WERI-Rb-1 (cell line): ENCODE measurements at regions not wholly inside any gene's neighbourhood (a gene's known extent, or its start where the extent isn't known, plus 50 kb on each side); places are given as distances from the start of the nearest gene placed in this dataset.

Source experiments
- DNase-seq: peaks from one replicate; pipeline ENCODE4 v3.0.0-alpha.2; 2020
- H3K27ac ChIP-seq: fragments of 250-450 bp; sonication (Bioruptor Pico); 2 replicates; pipeline ENCODE4 v1.5.1; 2020; ENCODE audit warnings: mild to moderate bottlenecking, moderate library complexity
- H3K27me3 ChIP-seq: fragments of 250-450 bp; sonication (Bioruptor Pico); 2 replicates; pipeline ENCODE4 v1.5.1; 2021; ENCODE audit warnings: mild to moderate bottlenecking, low read depth, moderate library complexity; ENCODE audit not compliant: insufficient read depth, severe bottlenecking
- H3K36me3 ChIP-seq: fragments of 250-450 bp; sonication (Bioruptor Pico); 2 replicates; pipeline ENCODE4 v1.5.1; 2020; ENCODE audit warnings: mild to moderate bottlenecking, moderate library complexity
- H3K4me3 ChIP-seq: 2 replicates; pipeline ENCODE4 v1.5.1; 2011; ENCODE audit warnings: low read depth, mild to moderate bottlenecking, control low read depth, low read length
- H3K9me3 ChIP-seq: fragments of 250-450 bp; sonication (Bioruptor Pico); 2 replicates; pipeline ENCODE4 v1.5.1; 2021; ENCODE audit warnings: mild to moderate bottlenecking, moderate library complexity; ENCODE audit not compliant: severe bottlenecking
- CTCF ChIP-seq: IDR thresholded peaks from 2 replicates; pipeline ENCODE4 v1.5.1; 2011; ENCODE audit warnings: low read depth, mild to moderate bottlenecking, control low read depth, inconsistent platforms, low read length

DNA sequence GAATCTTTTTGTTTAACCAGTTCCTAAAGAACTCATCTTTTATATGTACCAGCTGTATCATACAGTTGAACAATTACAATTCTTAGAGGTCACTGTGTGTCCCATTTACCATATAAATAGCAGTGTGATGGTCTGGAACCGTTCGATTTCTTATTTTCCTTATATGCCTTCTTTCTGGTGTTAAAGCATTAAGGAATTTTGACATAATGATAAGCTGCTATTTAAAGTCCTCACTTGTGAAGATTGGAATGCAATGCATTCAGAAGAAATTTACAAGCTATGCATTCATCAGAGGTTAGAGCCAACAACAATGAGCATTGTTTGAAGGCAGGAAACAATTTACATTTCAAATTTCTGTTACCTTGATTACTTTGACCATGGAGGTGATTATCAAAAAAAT is 80.0 kb upstream of the PRICKLE1 start:
- Histone ChIP-seq H3K36me3 (no peaks in the 10 kb centered on the region), H3K9me3 (no peaks in the 10 kb centered on the region), H3K4me3 (no peak overlapping the region), H3K27ac (no peak overlapping the region), H3K27me3 (no peaks in the 10 kb centered on the region)
- no peak for DNase-seq
- TF ChIP-seq CTCF, result no peak

- no peak overlapping the region for H3K27ac ChIP-seq
- H3K4me3 ChIP-seq, result no peak overlapping the region
- no peaks in the 10 kb centered on the region for H3K27me3 ChIP-seq
- no peaks in the 10 kb centered on the region for H3K9me3 ChIP-seq
- no peak for TF ChIP-seq CTCF
- no peak for DNase-seq
- no peaks in the 10 kb centered on the region for H3K36me3 ChIP-seq
Measured at GRCh38 chr12:42666671-42667243, 77.2 kb upstream of the PRICKLE1 start.

DNA sequence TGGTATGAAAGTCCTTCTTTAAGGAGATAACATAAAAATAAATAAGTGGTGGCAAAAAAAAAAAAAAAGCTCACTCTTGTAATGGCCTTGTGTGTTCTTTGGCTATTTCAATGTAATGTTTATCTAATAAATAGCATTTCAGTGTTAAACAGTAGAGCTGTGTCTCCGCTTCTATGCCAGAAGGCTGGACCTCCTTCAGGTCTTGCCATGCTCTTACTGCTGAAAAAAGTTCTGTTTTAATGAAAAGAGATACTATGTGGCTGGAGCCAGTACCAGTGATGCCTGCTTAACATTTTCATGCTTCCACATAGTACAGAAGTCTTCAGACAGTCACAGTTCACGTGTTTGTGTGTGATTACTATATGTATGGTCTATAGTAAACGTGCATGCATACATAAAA is 74.1 kb upstream of the PRICKLE1 start:
- no peak overlapping the region for H3K4me3 ChIP-seq
- H3K9me3 ChIP-seq, result peaks cover 4% of the 10 kb centered on the region
- no peak for DNase-seq
- H3K27ac ChIP-seq, result no peak overlapping the region
- no peak for TF ChIP-seq CTCF
- no peaks in the 10 kb centered on the region for H3K27me3 ChIP-seq
- no peaks in the 10 kb centered on the region for H3K36me3 ChIP-seq

DNA sequence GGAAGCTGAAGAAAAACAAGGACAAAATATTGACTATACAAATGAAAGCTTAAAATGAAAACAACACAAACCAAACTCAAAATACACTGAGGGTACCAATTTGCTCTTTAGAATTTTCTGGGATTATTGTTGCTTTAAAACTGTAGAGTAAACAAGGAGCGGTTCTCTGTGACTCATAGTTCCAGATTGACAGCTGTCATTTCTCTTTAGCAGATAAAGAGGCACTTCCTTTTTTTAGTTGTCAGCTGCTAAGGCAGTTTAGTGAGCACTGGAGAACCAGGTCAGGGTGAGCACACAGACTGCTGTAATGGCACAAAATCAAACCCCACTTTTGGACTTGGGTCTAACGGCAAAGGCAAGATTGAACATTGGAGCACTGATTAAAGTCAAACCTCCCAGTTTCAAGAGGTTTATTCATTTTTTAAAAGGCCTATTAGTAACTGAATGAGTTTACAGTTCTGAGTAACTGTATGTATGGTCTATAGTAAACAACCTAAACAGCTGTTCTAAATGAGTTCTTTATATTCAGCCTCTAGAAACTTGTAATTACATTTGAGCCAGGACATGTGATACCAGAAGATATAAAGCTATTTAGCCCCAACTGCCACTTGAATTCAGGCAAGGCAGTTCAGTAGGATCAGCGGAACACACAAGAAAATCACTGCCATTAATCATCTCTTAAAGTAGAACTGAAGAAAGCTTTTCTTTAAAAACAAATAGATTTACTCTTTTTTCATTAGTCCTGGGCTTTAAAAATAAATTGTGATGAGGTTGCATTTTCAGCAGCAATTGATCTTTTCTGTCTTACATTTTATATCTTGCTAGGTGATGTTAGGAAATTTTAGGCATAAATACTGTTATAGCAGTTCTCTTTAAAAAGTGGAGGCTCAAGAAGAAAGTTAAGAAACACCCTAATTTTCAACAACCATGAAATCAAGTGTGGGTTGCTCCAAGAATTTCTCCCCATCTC is 71.7 kb upstream of the PRICKLE1 start:
- H3K36me3 ChIP-seq, result no peaks in the 10 kb centered on the region
- DNase-seq, result no peak
- TF ChIP-seq CTCF, result no peak
- H3K9me3 ChIP-seq, result peaks cover 4% of the 10 kb centered on the region
- H3K27ac ChIP-seq, result no peak overlapping the region; the same call in 1 of the 2 replicates
- no peak overlapping the region for H3K4me3 ChIP-seq
- H3K27me3 ChIP-seq, result no peaks in the 10 kb centered on the region

DNA sequence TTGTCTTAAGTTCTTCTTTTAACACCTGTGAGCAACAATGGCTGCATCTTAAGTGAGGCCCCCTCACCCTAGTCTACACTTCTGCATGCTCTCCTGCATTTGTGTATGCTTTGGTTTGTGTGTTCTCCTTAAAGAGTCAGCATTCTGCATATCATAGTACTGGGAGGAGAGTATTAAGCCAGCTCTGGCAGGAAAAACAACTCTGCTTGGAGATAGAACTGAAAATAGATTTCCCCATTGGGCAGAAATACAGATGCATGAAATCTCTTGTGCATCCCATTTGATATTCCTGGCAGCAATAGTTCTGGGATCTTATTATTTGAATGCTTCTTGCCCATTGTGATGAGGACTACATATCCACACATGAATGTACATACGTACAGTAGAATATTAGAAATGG is 70.6 kb upstream of the PRICKLE1 start:
- no peak for TF ChIP-seq CTCF
- Histone ChIP-seq H3K27ac (no peak overlapping the region), H3K36me3 (no peaks in the 10 kb centered on the region), H3K27me3 (no peaks in the 10 kb centered on the region), H3K9me3 (peaks cover 4% of the 10 kb centered on the region), H3K4me3 (no peak overlapping the region)
- no peak for DNase-seq
